ENCODE measurements at regions not wholly inside any gene's neighbourhood (a gene's known extent, or its start where the extent isn't known, plus 50 kb on each side); places are given as distances from the start of the nearest gene placed in this dataset.

- TF ChIP-seq POLR2AphosphoS5 (IDR thresholded peaks at IDR 0.05) (no peak), POLR2A (IDR thresholded peaks at IDR 0.05) (no peak), CTCF (IDR thresholded peaks at IDR 0.05) (no peak), EP300 (IDR thresholded peaks at IDR 0.05) (no peak)
Observed at GRCh38 chr4:36494016-36494415, 212.6 kb downstream of the DTHD1 start.

Data from stomach (tissue), 4 donors.